BLaER1 (cell line): ENCODE measurements at regions not wholly inside any gene's neighbourhood (a gene's known extent, or its start where the extent isn't known, plus 50 kb on each side); places are given as distances from the start of the nearest gene placed in this dataset.

ENCODE experiments used
- H3K27ac ChIP-seq: shearing (Covaris generic); formaldehyde crosslinking; 2 replicates; pipeline ENCODE4 v1.8.1; 2022
- H3K27me3 ChIP-seq: shearing (Covaris generic); formaldehyde crosslinking; 2 replicates; pipeline ENCODE4 v1.8.1; 2022
- H3K36me3 ChIP-seq: shearing (Covaris generic); formaldehyde crosslinking; 2 replicates; pipeline ENCODE4 v1.8.1; 2022
- H3K4me1 ChIP-seq: shearing (Covaris generic); formaldehyde crosslinking; 2 replicates; pipeline ENCODE4 v1.8.1; 2022
- H3K4me2 ChIP-seq: shearing (Covaris generic); formaldehyde crosslinking; 2 replicates; pipeline ENCODE4 v1.8.1; 2022
- H3K4me3 ChIP-seq: shearing (Covaris generic); formaldehyde crosslinking; 2 replicates; pipeline ENCODE4 v1.8.1; 2022
- H3K9ac ChIP-seq: shearing (Covaris generic); formaldehyde crosslinking; 2 replicates; pipeline ENCODE4 v1.8.1; 2022
- H3K9me3 ChIP-seq: shearing (Covaris generic); formaldehyde crosslinking; 2 replicates; pipeline ENCODE4 v1.8.1; 2022
- H4K20me1 ChIP-seq: shearing (Covaris generic); formaldehyde crosslinking; 2 replicates; pipeline ENCODE4 v1.8.1; 2022
- Cebpa-rat ChIP-seq: shearing (Covaris generic); IDR thresholded peaks from 2 replicates; pipeline ENCODE4 v1.8.1; 2022

DNA sequence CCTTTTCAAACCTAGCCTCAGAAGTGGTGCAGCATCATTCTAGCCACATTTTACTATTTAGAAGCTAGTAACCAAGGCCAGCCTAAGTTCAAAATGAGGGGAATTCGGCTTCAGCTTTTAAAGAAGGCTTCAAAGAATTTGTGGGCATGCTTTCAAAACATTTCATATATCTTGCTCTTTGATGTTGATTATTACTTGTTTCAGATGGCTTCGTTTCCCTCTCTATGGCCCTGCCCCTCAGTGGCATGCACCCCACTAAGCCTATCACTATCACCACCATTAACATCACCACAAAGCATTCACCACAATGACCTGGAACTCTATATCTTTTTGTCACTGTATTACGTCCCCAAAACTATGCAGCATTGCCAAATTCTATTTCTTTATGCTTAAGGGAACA, 51.2 kb upstream of the FAM47B start:
- no peak overlapping the region for H3K4me3 ChIP-seq
- no peak overlapping the region for H3K27ac ChIP-seq
- peaks cover 67% of the 10 kb centered on the region for H3K27me3 ChIP-seq
- no peaks in the 10 kb centered on the region for H3K9me3 ChIP-seq
- H3K36me3 ChIP-seq = no peaks in the 10 kb centered on the region
- H3K4me2 ChIP-seq = no peak overlapping the region
- H4K20me1 ChIP-seq = no peaks in the 10 kb centered on the region; the same call in 1 of the 2 replicates
- H3K9ac ChIP-seq = no peak overlapping the region
- no peak for TF ChIP-seq Cebpa-rat
- H3K4me1 ChIP-seq = no peaks in the 10 kb centered on the region
